ENCODE measurements at regions not wholly inside any gene's neighbourhood (a gene's known extent, or its start where the extent isn't known, plus 50 kb on each side); places are given as distances from the start of the nearest gene placed in this dataset.

DNA sequence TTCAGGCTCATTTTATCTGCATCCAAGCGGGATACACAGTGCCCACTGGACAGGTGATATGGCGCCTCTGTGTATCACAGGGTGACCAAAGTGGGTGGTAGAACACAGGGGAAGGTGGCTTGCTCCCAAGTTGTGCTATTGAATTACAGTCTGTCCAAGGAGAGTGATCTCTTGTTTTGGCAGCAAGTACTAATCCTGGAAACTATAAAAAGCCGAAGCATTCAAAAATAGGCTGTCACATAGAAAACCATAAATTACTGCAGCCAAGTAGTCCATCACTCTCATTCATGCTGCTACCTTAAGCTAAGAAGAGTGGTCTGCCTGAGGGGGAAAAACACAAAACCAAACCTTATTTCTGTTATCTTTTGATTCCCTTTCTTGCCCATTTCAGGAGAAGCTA, 237.1 kb upstream of the POU3F3 start:
- Histone ChIP-seq H3K36me3 (ENCODE audit: control insufficient read depth in 2 of 3, insufficient read depth in 3 of 3, low read length in 3 of 3) (no peaks in the 10 kb centered on the region), H3K27me3 (ENCODE audit: control insufficient read depth in 2 of 2, insufficient read depth in 2 of 2, low read length in 2 of 2) (no peaks in the 10 kb centered on the region), H3K4me3 (ENCODE audit: low read length) (no peak overlapping the region), H3K27ac (ENCODE audit: low read depth, low read length) (no peak overlapping the region), H3K9me3 (ENCODE audit: control insufficient read depth in 2 of 3, low read length in 3 of 3) (no peaks in the 10 kb centered on the region), H3K4me1 (ENCODE audit: control insufficient read depth in 2 of 2, insufficient read depth in 2 of 2, low read length in 2 of 2) (no peaks in the 10 kb centered on the region)
- CTCF ChIA-PET, result no interaction called here
- Mint-ChIP-seq H3K4me1 (no peaks in the 10 kb centered on the region), H3K36me3 (no peaks in the 10 kb centered on the region), H3K4me3 (no peak overlapping the region), H3K9me3 (peaks cover 0 to 10% (median 0%) of the 10 kb centered on the region in 11 donors), H3K27ac (no peak overlapping the region), H3K27me3 (peaks cover 0 to 5% (median 0%) of the 10 kb centered on the region in 5 donors)
- no peak for DNase-seq
- no peak for ATAC-seq
- intact Hi-C loops (cut with micrococcal nuclease), result no loop called here
- POLR2A ChIA-PET, result no interaction called here

DNA sequence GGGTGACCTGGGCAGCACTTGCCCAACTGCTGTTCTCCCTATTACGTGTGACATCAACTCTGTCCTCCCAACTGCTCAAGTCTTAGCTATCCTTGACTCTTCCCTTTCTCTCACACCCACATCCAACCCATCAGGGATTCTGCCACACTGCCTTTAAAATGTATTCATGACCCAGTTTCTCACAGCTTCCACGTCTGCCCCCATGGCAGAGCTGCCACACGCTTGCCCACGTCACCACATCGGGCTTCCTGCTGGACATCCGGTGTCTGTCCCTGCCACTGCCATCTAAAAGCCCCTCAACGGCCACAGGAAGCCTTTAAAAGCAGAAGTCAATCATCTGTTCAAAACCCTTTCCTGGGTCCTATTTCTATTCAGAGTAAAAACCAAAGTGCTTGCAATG, 233.1 kb upstream of the POU3F3 start:
- Histone ChIP-seq H3K27me3 (ENCODE audit: control insufficient read depth in 2 of 2, insufficient read depth in 2 of 2, low read length in 2 of 2) (no peaks in the 10 kb centered on the region), H3K4me3 (ENCODE audit: low read length) (no peak overlapping the region), H3K27ac (ENCODE audit: low read depth, low read length) (no peak overlapping the region), H3K36me3 (ENCODE audit: control insufficient read depth in 2 of 3, insufficient read depth in 3 of 3, low read length in 3 of 3) (no peaks in the 10 kb centered on the region), H3K9me3 (ENCODE audit: control insufficient read depth in 2 of 3, low read length in 3 of 3) (no peaks in the 10 kb centered on the region), H3K4me1 (ENCODE audit: control insufficient read depth in 2 of 2, insufficient read depth in 2 of 2, low read length in 2 of 2) (no peaks in the 10 kb centered on the region)
- Mint-ChIP-seq H3K4me3 (no peak overlapping the region), H3K36me3 (no peaks in the 10 kb centered on the region), H3K27ac (no peak overlapping the region), H3K27me3 (peaks cover 0 to 5% (median 0%) of the 10 kb centered on the region in 5 donors), H3K4me1 (no peaks in the 10 kb centered on the region), H3K9me3 (peaks cover 0 to 13% (median 6%) of the 10 kb centered on the region in 11 donors)
- ChIA-PET POLR2A (no interaction called here), CTCF (no interaction called here)
- ATAC-seq (peak; percentile 60), DNase-seq (no peak)
- intact Hi-C loops (cut with micrococcal nuclease), result no loop called here

- H3K9me3 Mint-ChIP-seq, result peaks cover 0 to 5% (median 0%) of the 10 kb centered on the region in 11 donors
- DNase-seq (no peak), ATAC-seq (no peak)
- no peak overlapping the region for H3K27ac ChIP-seq (ENCODE audit: low read depth, low read length)
- H3K36me3 ChIP-seq (ENCODE audit: control insufficient read depth in 2 of 3, insufficient read depth in 3 of 3, low read length in 3 of 3), result no peaks in the 10 kb centered on the region
- H3K4me1 Mint-ChIP-seq, result no peaks in the 10 kb centered on the region
- no peaks in the 10 kb centered on the region for H3K4me1 ChIP-seq (ENCODE audit: control insufficient read depth in 2 of 2, insufficient read depth in 2 of 2, low read length in 2 of 2)
- H3K4me3 Mint-ChIP-seq, result no peak overlapping the region
- H3K36me3 Mint-ChIP-seq, result no peaks in the 10 kb centered on the region
- peaks cover 0 to 4% (median 0%) of the 10 kb centered on the region in 5 donors for H3K27me3 Mint-ChIP-seq
- CTCF ChIA-PET, result no interaction called here
- POLR2A ChIA-PET, result no interaction called here
- intact Hi-C loops (cut with micrococcal nuclease), result no loop called here
- no peaks in the 10 kb centered on the region for H3K27me3 ChIP-seq (ENCODE audit: control insufficient read depth in 2 of 2, insufficient read depth in 2 of 2, low read length in 2 of 2)
- no peak overlapping the region for H3K27ac Mint-ChIP-seq
- H3K9me3 ChIP-seq (ENCODE audit: control insufficient read depth in 2 of 3, low read length in 3 of 3), result no peaks in the 10 kb centered on the region
- no peak overlapping the region for H3K4me3 ChIP-seq (ENCODE audit: low read length)
These were observed 218.3 kb upstream of the POU3F3 start for GRCh38 chr2:104635608-104636007.

DNA sequence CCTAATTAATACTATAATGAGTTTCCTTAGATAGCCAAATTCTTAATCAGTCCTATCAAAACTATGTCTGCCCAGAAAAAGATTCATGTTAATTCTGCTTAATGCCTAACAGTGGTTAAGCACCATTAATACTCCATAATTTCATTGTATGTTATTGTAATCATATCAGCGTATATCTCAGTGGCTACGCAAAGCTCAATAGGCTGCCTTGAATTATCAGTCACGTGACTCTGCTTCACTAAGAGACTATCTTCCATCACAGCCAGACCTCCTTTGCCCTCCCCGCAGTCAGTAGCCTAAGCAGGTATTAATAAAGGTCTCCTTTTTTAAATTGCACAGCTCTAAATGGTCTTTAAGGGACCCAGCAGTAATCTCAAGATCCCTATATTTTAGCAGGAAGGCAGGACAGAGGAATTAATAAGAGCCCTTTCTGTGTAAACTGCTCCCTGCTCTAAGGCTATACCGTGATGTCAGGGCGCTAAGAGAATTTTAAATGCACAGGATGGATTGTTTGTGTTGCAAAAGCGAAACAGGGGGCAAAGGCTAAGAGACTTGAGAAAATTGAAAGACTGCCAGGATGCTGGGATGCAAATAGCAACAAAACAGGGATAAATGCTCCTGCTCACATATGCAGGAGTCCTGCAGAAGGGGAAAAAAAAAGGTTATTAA, 215.6 kb upstream of the POU3F3 start:
- intact Hi-C loops (cut with micrococcal nuclease), result no loop called here
- Mint-ChIP-seq H3K4me3 (no peak overlapping the region), H3K4me1 (no peaks in the 10 kb centered on the region), H3K27me3 (peaks cover 0 to 4% (median 4%) of the 10 kb centered on the region in 5 donors), H3K27ac (no peak overlapping the region), H3K36me3 (no peaks in the 10 kb centered on the region), H3K9me3 (peaks cover 0 to 11% (median 2%) of the 10 kb centered on the region in 11 donors)
- POLR2A ChIA-PET, result no interaction called here
- Histone ChIP-seq H3K27ac (ENCODE audit: low read depth, low read length) (no peak overlapping the region), H3K4me1 (ENCODE audit: control insufficient read depth in 2 of 2, insufficient read depth in 2 of 2, low read length in 2 of 2) (no peaks in the 10 kb centered on the region), H3K36me3 (ENCODE audit: control insufficient read depth in 2 of 3, insufficient read depth in 3 of 3, low read length in 3 of 3) (no peaks in the 10 kb centered on the region), H3K4me3 (ENCODE audit: low read length) (no peak overlapping the region), H3K9me3 (ENCODE audit: control insufficient read depth in 2 of 3, low read length in 3 of 3) (no peaks in the 10 kb centered on the region), H3K27me3 (ENCODE audit: control insufficient read depth in 2 of 2, insufficient read depth in 2 of 2, low read length in 2 of 2) (no peaks in the 10 kb centered on the region)
- no peak for ATAC-seq
- DNase-seq, result no peak
- CTCF ChIA-PET, result no interaction called here

DNA sequence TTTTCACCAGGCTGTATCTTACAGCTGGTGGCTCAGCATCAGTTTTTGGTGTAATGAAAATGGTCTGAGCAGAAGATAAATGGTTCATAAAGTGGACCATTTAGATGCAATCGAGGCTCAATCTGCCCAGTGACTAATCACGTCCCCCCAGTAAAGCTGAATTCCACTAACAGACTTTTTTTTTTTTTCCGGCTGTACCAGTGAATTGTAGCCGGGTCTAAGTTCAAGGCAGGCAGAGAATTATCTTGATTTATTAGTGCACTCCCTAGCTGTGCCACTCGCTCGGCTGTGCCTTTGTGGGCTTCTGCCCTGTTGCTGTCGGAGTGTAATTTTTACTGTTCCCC, 215.1 kb upstream of the POU3F3 start:
- Histone ChIP-seq H3K27me3 (ENCODE audit: control insufficient read depth in 2 of 2, insufficient read depth in 2 of 2, low read length in 2 of 2) (no peaks in the 10 kb centered on the region), H3K4me3 (ENCODE audit: low read length) (no peak overlapping the region), H3K9me3 (ENCODE audit: control insufficient read depth in 2 of 3, low read length in 3 of 3) (no peaks in the 10 kb centered on the region), H3K4me1 (ENCODE audit: control insufficient read depth in 2 of 2, insufficient read depth in 2 of 2, low read length in 2 of 2) (no peaks in the 10 kb centered on the region), H3K36me3 (ENCODE audit: control insufficient read depth in 2 of 3, insufficient read depth in 3 of 3, low read length in 3 of 3) (no peaks in the 10 kb centered on the region), H3K27ac (ENCODE audit: low read depth, low read length) (no peak overlapping the region)
- no peak overlapping the region for H3K4me3 Mint-ChIP-seq
- intact Hi-C loops (cut with micrococcal nuclease), result no loop called here
- no peak overlapping the region for H3K27ac Mint-ChIP-seq
- peaks cover 0 to 5% (median under 1%) of the 10 kb centered on the region in 5 donors for H3K27me3 Mint-ChIP-seq
- H3K9me3 Mint-ChIP-seq, result peaks cover 0 to 12% (median 2%) of the 10 kb centered on the region in 11 donors
- CTCF ChIA-PET, result no interaction called here
- H3K36me3 Mint-ChIP-seq, result no peaks in the 10 kb centered on the region
- no peak for ATAC-seq
- POLR2A ChIA-PET, result no interaction called here
- H3K4me1 Mint-ChIP-seq, result no peaks in the 10 kb centered on the region
- DNase-seq, result no peak

- Mint-ChIP-seq H3K4me3 (no peak overlapping the region), H3K4me1 (no peaks in the 10 kb centered on the region), H3K9me3 (peaks cover 0 to 12% (median under 1%) of the 10 kb centered on the region in 11 donors), H3K36me3 (no peaks in the 10 kb centered on the region), H3K27ac (no peak overlapping the region), H3K27me3 (peaks cover 0 to 5% (median 0%) of the 10 kb centered on the region in 5 donors)
- ChIA-PET CTCF (no interaction called here), POLR2A (no interaction called here)
- no peaks in the 10 kb centered on the region for H3K36me3 ChIP-seq (ENCODE audit: control insufficient read depth in 2 of 3, insufficient read depth in 3 of 3, low read length in 3 of 3)
- no peaks in the 10 kb centered on the region for H3K4me1 ChIP-seq (ENCODE audit: control insufficient read depth in 2 of 2, insufficient read depth in 2 of 2, low read length in 2 of 2)
- no peaks in the 10 kb centered on the region for H3K27me3 ChIP-seq (ENCODE audit: control insufficient read depth in 2 of 2, insufficient read depth in 2 of 2, low read length in 2 of 2)
- no peak overlapping the region for H3K4me3 ChIP-seq (ENCODE audit: low read length)
- no peak for DNase-seq
- intact Hi-C loops (cut with micrococcal nuclease), result no loop called here
- peak; percentile 48 for ATAC-seq
- no peak overlapping the region for H3K27ac ChIP-seq (ENCODE audit: low read depth, low read length)
- H3K9me3 ChIP-seq (ENCODE audit: control insufficient read depth in 2 of 3, low read length in 3 of 3), result no peaks in the 10 kb centered on the region
These were observed 212.1 kb upstream of the POU3F3 start for GRCh38 chr2:104641786-104642185.

DNA sequence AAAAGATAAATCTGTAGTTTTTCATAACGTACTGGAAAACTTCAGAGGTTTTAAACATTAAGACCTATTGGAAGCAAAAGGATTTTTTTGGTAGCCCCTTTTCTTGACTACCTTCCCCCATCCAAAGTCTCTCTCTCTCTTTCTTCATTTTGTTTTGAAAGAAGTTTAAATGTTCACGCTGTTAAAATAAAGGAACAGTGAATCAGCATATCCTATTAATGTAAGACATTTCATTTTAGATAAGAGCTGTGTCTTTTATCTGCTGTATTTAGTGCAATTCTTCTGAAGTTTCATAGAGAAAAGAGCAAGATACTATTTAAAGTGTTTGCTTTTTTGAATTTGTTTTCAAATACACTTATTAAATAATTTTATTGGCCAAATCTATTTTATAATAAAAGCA, 205.5 kb upstream of the POU3F3 start:
- H3K36me3 Mint-ChIP-seq, result no peaks in the 10 kb centered on the region
- no peaks in the 10 kb centered on the region for H3K9me3 ChIP-seq (ENCODE audit: control insufficient read depth in 2 of 3, low read length in 3 of 3)
- no peaks in the 10 kb centered on the region for H3K4me1 Mint-ChIP-seq
- no peak overlapping the region for H3K4me3 Mint-ChIP-seq
- peaks cover 0 to 14% (median 7%) of the 10 kb centered on the region in 5 donors for H3K27me3 Mint-ChIP-seq
- intact Hi-C loops (cut with micrococcal nuclease), result no loop called here
- H3K27ac ChIP-seq (ENCODE audit: low read depth, low read length), result no peak overlapping the region
- H3K4me1 ChIP-seq (ENCODE audit: control insufficient read depth in 2 of 2, insufficient read depth in 2 of 2, low read length in 2 of 2), result no peaks in the 10 kb centered on the region
- ATAC-seq (no peak), DNase-seq (no peak)
- POLR2A ChIA-PET, result no interaction called here
- no peaks in the 10 kb centered on the region for H3K27me3 ChIP-seq (ENCODE audit: control insufficient read depth in 2 of 2, insufficient read depth in 2 of 2, low read length in 2 of 2)
- no peak overlapping the region for H3K4me3 ChIP-seq (ENCODE audit: low read length)
- CTCF ChIA-PET, result no interaction called here
- no peak overlapping the region for H3K27ac Mint-ChIP-seq
- no peaks in the 10 kb centered on the region for H3K36me3 ChIP-seq (ENCODE audit: control insufficient read depth in 2 of 3, insufficient read depth in 3 of 3, low read length in 3 of 3)
- peaks cover 0 to 6% (median 0%) of the 10 kb centered on the region in 11 donors for H3K9me3 Mint-ChIP-seq

All from naive thymus-derived CD4-positive, alpha-beta T cell (primary cell).